Erythroblast (primary cell): ENCODE measurements at regions not wholly inside any gene's neighbourhood (a gene's known extent, or its start where the extent isn't known, plus 50 kb on each side); places are given as distances from the start of the nearest gene placed in this dataset.

Experiments
- GATA1 ChIP-seq: IDR thresholded peaks from 2 replicates; pipeline ENCODE4 v1.6.1; 2011; ENCODE audit warnings: low read depth, mild to moderate bottlenecking, control low read depth, low read length, moderate library complexity
- POLR2A ChIP-seq: IDR thresholded peaks from 2 replicates; pipeline ENCODE4 v1.6.1; 2011; ENCODE audit warnings: mild to moderate bottlenecking, low read length

- TF ChIP-seq POLR2A (no peak), GATA1 (no peak)
These were observed 446.2 kb upstream of the CHORDC1 start for GRCh38 chr11:90669094-90669493.
